ENCODE measurements at regions not wholly inside any gene's neighbourhood (a gene's known extent, or its start where the extent isn't known, plus 50 kb on each side); places are given as distances from the start of the nearest gene placed in this dataset.

DNA sequence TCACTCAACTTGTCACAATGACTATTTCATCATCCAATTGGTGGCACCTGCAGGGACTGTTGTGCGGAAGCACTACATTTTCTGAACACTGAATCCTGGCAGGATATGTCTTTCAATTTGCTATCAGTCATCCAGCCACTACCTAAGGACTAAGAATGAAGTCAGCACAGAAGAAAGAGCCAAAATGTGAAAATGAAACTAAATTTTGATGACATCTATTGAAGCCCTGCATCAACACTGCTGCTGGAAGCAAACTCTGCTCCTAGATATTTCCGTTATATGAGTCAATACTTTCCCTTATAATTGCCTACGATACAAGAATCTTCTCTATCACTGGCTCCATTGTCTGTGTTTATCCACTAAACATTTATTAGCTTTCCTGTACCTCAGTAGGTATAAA is 917.9 kb downstream of the RAPGEF2 start:
- TF ChIP-seq SRF (IDR thresholded peaks at IDR 0.05; ENCODE audit: low read depth, low read length) (no peak), RAD21 (IDR thresholded peaks at IDR 0.05 in 1 of 2, conservative IDR thresholded peaks at IDR 0.05 in 1 of 2; ENCODE audit: low read depth in 2 of 2, low read length in 2 of 2) (no peak), EZH2 (IDR thresholded peaks at IDR 0.05; ENCODE audit: low read depth, low read length, severe bottlenecking) (no peak), POLR2A (IDR thresholded peaks at IDR 0.05; ENCODE audit: control extremely low read depth in 1 of 2, low read depth in 2 of 2, low read length in 2 of 2) (no peak), CEBPB (IDR thresholded peaks at IDR 0.05; ENCODE audit: low read depth, low read length) (no peak), ASH2L (IDR thresholded peaks at IDR 0.05; ENCODE audit: low read length) (no peak), ZNF274 (IDR thresholded peaks at IDR 0.05; ENCODE audit: borderline replicate concordance, extremely low read depth, low read length) (no peak), MAX (IDR thresholded peaks at IDR 0.05) (no peak), SIX5 (IDR thresholded peaks at IDR 0.05; ENCODE audit: low read depth, low read length) (no peak)
- TF ChIP-seq, protein P1, sequence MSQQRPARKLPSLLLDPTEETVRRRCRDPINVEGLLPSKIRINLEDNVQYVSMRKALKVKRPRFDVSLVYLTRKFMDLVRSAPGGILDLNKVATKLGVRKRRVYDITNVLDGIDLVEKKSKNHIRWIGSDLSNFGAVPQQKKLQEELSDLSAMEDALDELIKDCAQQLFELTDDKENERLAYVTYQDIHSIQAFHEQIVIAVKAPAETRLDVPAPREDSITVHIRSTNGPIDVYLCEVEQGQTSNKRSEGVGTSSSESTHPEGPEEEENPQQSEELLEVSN (IDR thresholded peaks at IDR 0.05): no peak
- TF ChIP-seq, protein P2, sequence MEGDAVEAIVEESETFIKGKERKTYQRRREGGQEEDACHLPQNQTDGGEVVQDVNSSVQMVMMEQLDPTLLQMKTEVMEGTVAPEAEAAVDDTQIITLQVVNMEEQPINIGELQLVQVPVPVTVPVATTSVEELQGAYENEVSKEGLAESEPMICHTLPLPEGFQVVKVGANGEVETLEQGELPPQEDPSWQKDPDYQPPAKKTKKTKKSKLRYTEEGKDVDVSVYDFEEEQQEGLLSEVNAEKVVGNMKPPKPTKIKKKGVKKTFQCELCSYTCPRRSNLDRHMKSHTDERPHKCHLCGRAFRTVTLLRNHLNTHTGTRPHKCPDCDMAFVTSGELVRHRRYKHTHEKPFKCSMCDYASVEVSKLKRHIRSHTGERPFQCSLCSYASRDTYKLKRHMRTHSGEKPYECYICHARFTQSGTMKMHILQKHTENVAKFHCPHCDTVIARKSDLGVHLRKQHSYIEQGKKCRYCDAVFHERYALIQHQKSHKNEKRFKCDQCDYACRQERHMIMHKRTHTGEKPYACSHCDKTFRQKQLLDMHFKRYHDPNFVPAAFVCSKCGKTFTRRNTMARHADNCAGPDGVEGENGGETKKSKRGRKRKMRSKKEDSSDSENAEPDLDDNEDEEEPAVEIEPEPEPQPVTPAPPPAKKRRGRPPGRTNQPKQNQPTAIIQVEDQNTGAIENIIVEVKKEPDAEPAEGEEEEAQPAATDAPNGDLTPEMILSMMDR (IDR thresholded peaks at IDR 0.05; ENCODE audit: control extremely low read depth in 1 of 3, insufficient read depth in 1 of 3, low read depth in 1 of 3, low read length in 3 of 3): no peak

Measured in H1 (cell line).